ENCODE measurements at regions not wholly inside any gene's neighbourhood (a gene's known extent, or its start where the extent isn't known, plus 50 kb on each side); places are given as distances from the start of the nearest gene placed in this dataset.

DNA sequence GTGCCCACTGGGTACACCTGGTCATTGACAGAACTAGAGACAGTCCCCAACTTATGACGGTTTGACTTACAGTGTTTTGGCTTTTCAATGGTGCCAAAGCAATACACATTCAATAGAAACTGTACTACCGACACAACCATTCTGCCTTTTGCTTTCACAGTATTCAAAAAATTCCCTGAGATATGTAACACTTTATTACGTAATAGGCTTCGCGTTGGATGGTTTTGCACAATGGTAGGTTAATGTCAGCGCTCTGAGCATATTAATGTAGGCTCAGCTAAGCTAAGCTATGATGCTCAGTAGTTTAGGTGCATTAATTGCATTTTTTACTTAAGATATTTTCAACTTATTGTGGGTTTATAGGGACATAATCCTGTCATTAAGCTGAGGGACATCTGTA, 105.1 kb upstream of the B3GAT1 start:
- Histone ChIP-seq H3K4me1 (ENCODE audit: control insufficient read depth in 2 of 2, insufficient read depth in 2 of 2, low read length in 2 of 2) (no peaks in the 10 kb centered on the region), H3K9me3 (ENCODE audit: control insufficient read depth in 2 of 3, low read length in 3 of 3) (no peaks in the 10 kb centered on the region), H3K36me3 (ENCODE audit: control insufficient read depth in 2 of 3, insufficient read depth in 3 of 3, low read length in 3 of 3) (no peaks in the 10 kb centered on the region), H3K4me3 (ENCODE audit: low read length) (no peak overlapping the region), H3K27ac (ENCODE audit: low read depth, low read length) (no peak overlapping the region), H3K27me3 (ENCODE audit: control insufficient read depth in 2 of 2, insufficient read depth in 2 of 2, low read length in 2 of 2) (no peaks in the 10 kb centered on the region)
- Mint-ChIP-seq H3K4me1 (no peaks in the 10 kb centered on the region), H3K9me3 (peaks cover 0 to 1% (median 0%) of the 10 kb centered on the region in 11 donors), H3K27me3 (peaks cover 0 to 32% (median 6%) of the 10 kb centered on the region in 5 donors), H3K4me3 (no peak overlapping the region), H3K36me3 (peaks cover 0 to 2% (median 0%) of the 10 kb centered on the region in 5 donors), H3K27ac (no peak overlapping the region)
- POLR2A ChIA-PET, result no interaction called here
- CTCF ChIA-PET, result no interaction called here
- DNase-seq (no peak), ATAC-seq (no peak)
- intact Hi-C loops (cut with micrococcal nuclease), result no loop called here

DNA sequence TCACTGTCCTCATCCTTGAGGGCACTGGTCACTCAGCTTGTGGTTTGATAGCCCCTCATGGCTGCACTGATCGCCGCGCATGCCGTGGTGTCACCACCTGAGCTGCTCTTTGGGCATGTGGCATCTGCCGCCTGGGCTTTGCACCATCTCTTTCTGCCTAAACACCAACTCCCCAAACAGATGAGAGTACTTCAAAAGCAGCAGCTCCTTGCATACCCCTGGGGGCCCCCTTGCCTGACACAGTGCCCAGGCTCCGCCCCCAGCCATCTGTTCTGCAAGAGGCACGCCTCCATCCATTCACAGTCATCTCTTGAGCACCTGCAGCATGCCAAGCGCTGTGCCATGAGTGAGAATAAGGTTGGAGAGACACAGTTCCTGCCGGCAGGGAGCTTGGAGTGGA, 104.5 kb upstream of the B3GAT1 start:
- ATAC-seq (no peak), DNase-seq (no peak)
- H3K27ac Mint-ChIP-seq, result no peak overlapping the region
- H3K9me3 Mint-ChIP-seq, result no peaks in the 10 kb centered on the region
- Histone ChIP-seq H3K4me3 (ENCODE audit: low read length) (no peak overlapping the region), H3K27me3 (ENCODE audit: control insufficient read depth in 2 of 2, insufficient read depth in 2 of 2, low read length in 2 of 2) (no peaks in the 10 kb centered on the region), H3K4me1 (ENCODE audit: control insufficient read depth in 2 of 2, insufficient read depth in 2 of 2, low read length in 2 of 2) (no peaks in the 10 kb centered on the region), H3K27ac (ENCODE audit: low read depth, low read length) (no peak overlapping the region), H3K9me3 (ENCODE audit: control insufficient read depth in 2 of 3, low read length in 3 of 3) (no peaks in the 10 kb centered on the region), H3K36me3 (ENCODE audit: control insufficient read depth in 2 of 3, insufficient read depth in 3 of 3, low read length in 3 of 3) (no peaks in the 10 kb centered on the region)
- intact Hi-C loops (cut with micrococcal nuclease), result no loop called here
- ChIA-PET CTCF (no interaction called here), POLR2A (no interaction called here)
- H3K4me1 Mint-ChIP-seq, result no peaks in the 10 kb centered on the region
- H3K4me3 Mint-ChIP-seq, result no peak overlapping the region
- H3K27me3 Mint-ChIP-seq, result peaks cover 0 to 29% (median 6%) of the 10 kb centered on the region in 5 donors
- H3K36me3 Mint-ChIP-seq, result no peaks in the 10 kb centered on the region

DNA sequence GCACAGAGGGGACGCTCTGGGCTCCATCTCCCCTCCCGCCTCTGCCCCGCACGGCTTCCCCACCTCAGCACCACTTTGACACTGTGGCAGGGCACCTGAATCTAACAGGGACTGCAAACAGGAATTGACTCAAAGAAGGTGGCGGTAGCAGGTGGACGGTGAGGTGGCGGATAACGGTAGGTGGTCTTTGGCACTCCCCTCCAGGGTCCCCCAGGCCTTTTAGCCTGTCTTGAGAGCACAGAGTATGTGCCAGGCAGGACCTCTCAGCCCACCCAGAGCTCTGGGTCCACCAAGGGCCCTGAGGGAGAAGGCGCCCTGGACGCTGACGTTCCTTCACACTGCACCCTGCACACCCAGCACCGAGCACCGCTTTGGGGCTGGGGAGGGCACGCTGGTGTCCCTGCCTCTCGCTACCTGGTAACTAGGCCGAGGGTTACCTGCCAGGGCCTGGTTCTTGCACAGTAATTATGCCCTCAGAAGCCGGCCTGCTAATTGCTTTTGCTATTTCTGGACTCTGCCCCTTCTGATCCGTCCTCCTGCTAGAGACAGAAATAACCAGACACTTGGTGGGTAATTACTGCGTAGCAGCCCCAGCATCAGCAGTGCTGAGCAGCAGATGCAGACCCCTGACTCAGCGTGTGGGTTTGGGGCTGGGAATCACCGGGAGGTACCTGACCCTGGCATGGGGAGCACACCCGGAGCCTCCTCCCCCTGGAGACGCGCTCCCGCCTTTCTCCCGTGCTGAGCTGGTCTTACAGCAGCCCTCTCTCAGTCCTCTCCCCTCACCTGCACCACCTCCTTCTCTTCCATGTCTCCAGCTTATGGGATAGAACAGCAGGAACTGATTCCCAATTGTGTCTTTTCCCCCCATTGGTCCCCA, 103.3 kb upstream of the B3GAT1 start:
- H3K4me3 Mint-ChIP-seq, result no peak overlapping the region
- ChIA-PET CTCF (no interaction called here), POLR2A (no interaction called here)
- Histone ChIP-seq H3K27ac (ENCODE audit: low read depth, low read length) (no peak overlapping the region), H3K27me3 (ENCODE audit: control insufficient read depth in 2 of 2, insufficient read depth in 2 of 2, low read length in 2 of 2) (no peaks in the 10 kb centered on the region), H3K4me3 (ENCODE audit: low read length) (no peak overlapping the region), H3K36me3 (ENCODE audit: control insufficient read depth in 2 of 3, insufficient read depth in 3 of 3, low read length in 3 of 3) (no peaks in the 10 kb centered on the region), H3K4me1 (ENCODE audit: control insufficient read depth in 2 of 2, insufficient read depth in 2 of 2, low read length in 2 of 2) (no peaks in the 10 kb centered on the region), H3K9me3 (ENCODE audit: control insufficient read depth in 2 of 3, low read length in 3 of 3) (no peaks in the 10 kb centered on the region)
- no peaks in the 10 kb centered on the region for H3K4me1 Mint-ChIP-seq
- no peaks in the 10 kb centered on the region for H3K36me3 Mint-ChIP-seq
- ATAC-seq, result no peak
- H3K27ac Mint-ChIP-seq, result no peak overlapping the region
- no peak for DNase-seq
- intact Hi-C loops (cut with micrococcal nuclease), result no loop called here
- H3K9me3 Mint-ChIP-seq, result no peaks in the 10 kb centered on the region
- peaks cover 0 to 22% (median 4%) of the 10 kb centered on the region in 5 donors for H3K27me3 Mint-ChIP-seq

DNA sequence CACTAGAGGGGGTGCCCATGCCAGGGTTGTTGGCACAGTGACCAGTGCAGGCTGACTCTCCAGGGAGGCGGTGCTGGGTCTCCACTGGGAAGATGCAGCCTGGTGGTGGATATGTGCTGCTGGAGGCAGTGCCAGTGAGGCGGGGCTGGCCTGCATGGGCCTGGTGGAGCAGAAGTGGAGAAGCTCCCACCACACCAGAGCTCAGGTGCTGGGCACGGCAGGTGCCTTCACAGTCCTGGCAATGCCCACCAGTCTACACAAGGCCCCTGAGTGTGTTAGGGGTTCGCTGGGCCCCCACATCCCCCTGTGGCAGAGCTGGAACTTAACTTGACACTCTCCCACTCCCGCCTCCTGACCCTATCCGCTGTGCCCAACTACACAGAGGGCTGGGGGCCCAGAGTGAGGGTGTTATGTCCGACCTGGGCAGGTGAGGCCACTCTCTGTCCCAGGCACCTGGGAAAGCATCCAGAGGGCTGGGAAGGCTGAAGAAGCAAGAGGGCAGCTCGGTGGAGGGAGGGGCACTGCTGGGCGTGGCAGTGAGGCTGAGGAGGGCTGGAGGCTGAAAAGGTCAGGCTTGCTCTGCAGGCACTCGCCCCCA, 102.4 kb upstream of the B3GAT1 start:
- peaks cover 0 to 17% (median 4%) of the 10 kb centered on the region in 5 donors for H3K27me3 Mint-ChIP-seq
- ATAC-seq, result no peak
- H3K9me3 Mint-ChIP-seq, result no peaks in the 10 kb centered on the region
- DNase-seq, result no peak
- H3K4me1 Mint-ChIP-seq, result no peaks in the 10 kb centered on the region
- no peaks in the 10 kb centered on the region for H3K36me3 Mint-ChIP-seq
- H3K27ac Mint-ChIP-seq, result no peak overlapping the region
- Histone ChIP-seq H3K9me3 (ENCODE audit: control insufficient read depth in 2 of 3, low read length in 3 of 3) (no peaks in the 10 kb centered on the region), H3K4me1 (ENCODE audit: control insufficient read depth in 2 of 2, insufficient read depth in 2 of 2, low read length in 2 of 2) (no peaks in the 10 kb centered on the region), H3K27me3 (ENCODE audit: control insufficient read depth in 2 of 2, insufficient read depth in 2 of 2, low read length in 2 of 2) (no peaks in the 10 kb centered on the region), H3K4me3 (ENCODE audit: low read length) (no peak overlapping the region), H3K27ac (ENCODE audit: low read depth, low read length) (no peak overlapping the region), H3K36me3 (ENCODE audit: control insufficient read depth in 2 of 3, insufficient read depth in 3 of 3, low read length in 3 of 3) (no peaks in the 10 kb centered on the region)
- CTCF ChIA-PET, result no interaction called here
- H3K4me3 Mint-ChIP-seq, result no peak overlapping the region
- POLR2A ChIA-PET, result no interaction called here
- intact Hi-C loops (cut with micrococcal nuclease), result no loop called here

DNA sequence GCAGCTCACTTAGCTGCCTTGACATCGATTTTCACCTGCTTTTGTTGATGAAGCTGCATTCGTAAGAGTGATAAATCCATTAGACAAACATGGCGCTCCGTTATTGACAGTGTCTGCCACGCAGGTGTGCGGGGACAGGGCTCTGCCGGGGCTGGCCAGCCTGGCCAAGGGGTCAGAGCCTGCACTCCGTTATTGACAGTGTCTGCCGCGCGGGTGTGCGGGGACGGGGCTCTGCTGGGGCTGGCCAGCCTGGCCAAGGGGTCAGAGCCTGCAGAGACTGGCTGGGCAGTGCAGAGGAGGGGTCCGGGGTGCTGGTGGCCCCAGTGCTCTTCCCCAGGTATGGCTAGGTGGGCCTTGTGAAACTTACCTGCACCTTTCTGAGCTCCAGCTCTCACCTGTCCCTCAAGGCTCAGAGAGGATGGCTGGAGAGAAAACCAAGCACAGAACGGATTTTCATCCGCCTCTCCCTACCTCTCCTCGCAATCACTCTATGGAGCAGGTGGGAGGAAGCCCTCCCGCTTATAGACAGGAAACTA, 101.6 kb upstream of the B3GAT1 start:
- no peak for DNase-seq
- no peak overlapping the region for H3K27ac Mint-ChIP-seq
- CTCF ChIA-PET, result no interaction called here

DNA sequence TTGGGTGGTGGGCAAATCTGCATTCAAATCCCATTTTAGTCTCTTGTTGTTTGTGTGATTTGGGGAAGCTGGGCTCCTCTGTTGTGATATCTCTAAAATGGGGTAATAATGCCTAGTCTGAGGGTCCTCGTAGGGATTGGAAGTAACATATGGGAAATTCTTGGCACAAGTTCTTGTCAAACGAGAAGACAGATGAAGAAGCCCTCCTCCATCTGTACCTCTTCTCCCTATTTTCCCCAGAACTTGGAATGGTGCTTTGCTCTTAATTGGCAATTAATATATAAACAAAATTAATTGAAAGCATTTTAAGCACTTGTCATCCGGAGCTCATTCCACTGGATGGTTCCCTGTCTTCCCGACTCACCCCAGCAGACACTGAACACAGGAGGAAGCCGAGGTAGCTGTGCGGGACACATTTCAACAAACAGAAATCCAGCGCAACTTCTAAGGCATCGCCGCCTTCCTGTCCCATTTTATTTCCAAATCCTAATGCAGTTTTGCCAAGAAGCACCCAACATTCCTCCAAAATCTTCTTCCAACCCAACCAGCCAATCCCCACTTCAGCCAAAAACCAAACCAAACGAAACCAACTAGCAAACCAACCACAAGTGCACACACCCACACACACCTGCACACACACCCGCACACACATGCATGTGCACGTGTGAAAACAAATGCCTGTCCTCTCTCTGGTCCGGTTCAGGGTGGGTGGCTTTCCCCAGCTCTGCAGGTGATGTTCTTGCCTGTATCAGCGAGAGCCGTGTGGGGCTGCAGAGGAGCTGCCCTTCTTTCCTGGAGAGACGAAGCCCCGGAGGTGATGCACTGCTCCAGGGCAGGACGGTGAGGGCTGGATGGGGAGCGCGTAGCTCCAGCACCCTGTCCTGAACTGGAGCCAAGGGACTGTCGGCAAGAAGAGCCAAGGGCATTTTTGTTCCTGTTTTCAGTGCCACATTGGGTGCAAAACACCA, 100.8 kb upstream of the B3GAT1 start:
- intact Hi-C loops (cut with micrococcal nuclease), result no loop called here
- H3K27ac ChIP-seq (ENCODE audit: low read depth, low read length), result no peak overlapping the region
- H3K27me3 Mint-ChIP-seq, result peaks cover 0 to 17% (median 4%) of the 10 kb centered on the region in 5 donors
- H3K27me3 ChIP-seq (ENCODE audit: control insufficient read depth in 2 of 2, insufficient read depth in 2 of 2, low read length in 2 of 2), result no peaks in the 10 kb centered on the region
- no peaks in the 10 kb centered on the region for H3K9me3 Mint-ChIP-seq
- H3K4me3 ChIP-seq (ENCODE audit: low read length), result no peak overlapping the region
- H3K36me3 ChIP-seq (ENCODE audit: control insufficient read depth in 2 of 3, insufficient read depth in 3 of 3, low read length in 3 of 3), result no peaks in the 10 kb centered on the region
- ChIA-PET CTCF (no interaction called here), POLR2A (no interaction called here)
- ATAC-seq (no peak), DNase-seq (no peak)
- H3K36me3 Mint-ChIP-seq, result no peaks in the 10 kb centered on the region
- H3K4me1 Mint-ChIP-seq, result no peaks in the 10 kb centered on the region
- H3K4me3 Mint-ChIP-seq, result no peak overlapping the region
- H3K4me1 ChIP-seq (ENCODE audit: control insufficient read depth in 2 of 2, insufficient read depth in 2 of 2, low read length in 2 of 2), result no peaks in the 10 kb centered on the region
- no peak overlapping the region for H3K27ac Mint-ChIP-seq
- no peaks in the 10 kb centered on the region for H3K9me3 ChIP-seq (ENCODE audit: control insufficient read depth in 2 of 3, low read length in 3 of 3)

More for the DNA sequence above, 101.6 kb upstream of the B3GAT1 start:
- no peaks in the 10 kb centered on the region for H3K27me3 ChIP-seq (ENCODE audit: control insufficient read depth in 2 of 2, insufficient read depth in 2 of 2, low read length in 2 of 2)
- no peak overlapping the region for H3K4me3 ChIP-seq (ENCODE audit: low read length)
- H3K4me1 Mint-ChIP-seq, result no peaks in the 10 kb centered on the region
- intact Hi-C loops (cut with micrococcal nuclease), result no loop called here
- POLR2A ChIA-PET, result no interaction called here
- no peaks in the 10 kb centered on the region for H3K9me3 Mint-ChIP-seq
- H3K4me3 Mint-ChIP-seq, result no peak overlapping the region
- H3K27me3 Mint-ChIP-seq, result peaks cover 0 to 17% (median 4%) of the 10 kb centered on the region in 5 donors
- ATAC-seq, result no peak
- no peaks in the 10 kb centered on the region for H3K4me1 ChIP-seq (ENCODE audit: control insufficient read depth in 2 of 2, insufficient read depth in 2 of 2, low read length in 2 of 2)
- no peak overlapping the region for H3K27ac ChIP-seq (ENCODE audit: low read depth, low read length)
- H3K9me3 ChIP-seq (ENCODE audit: control insufficient read depth in 2 of 3, low read length in 3 of 3), result no peaks in the 10 kb centered on the region
- no peaks in the 10 kb centered on the region for H3K36me3 Mint-ChIP-seq
- H3K36me3 ChIP-seq (ENCODE audit: control insufficient read depth in 2 of 3, insufficient read depth in 3 of 3, low read length in 3 of 3), result no peaks in the 10 kb centered on the region

Measured in naive thymus-derived CD4-positive, alpha-beta T cell (primary cell).